HEK293 (cell line): ENCODE measurements at regions not wholly inside any gene's neighbourhood (a gene's known extent, or its start where the extent isn't known, plus 50 kb on each side); places are given as distances from the start of the nearest gene placed in this dataset.

Source experiments
- CTCF ChIA-PET: fragments of 350-600 bp; formaldehyde crosslinking; extraction: SDS; loops from one replicate; lab custom pipeline; 2021; ENCODE audit warnings: antibody characterized with exemption; lab: Yijun Ruan, JAX
- POLR2A ChIA-PET: fragments of 300-600 bp; formaldehyde crosslinking; extraction: SDS; loops from one replicate; lab custom pipeline; 2020; ENCODE audit warnings: antibody characterized with exemption, inconsistent platforms; lab: Yijun Ruan, JAX
- H3K27ac ChIP-seq: fragments of 200-500 bp; sonication (Bioruptor generic); 2 replicates; pipeline ENCODE4 v1.5.1; 2014; ENCODE audit warnings: low read depth, low read length, control low read depth, inconsistent platforms; ENCODE audit errors: extremely low read depth
- H3K36me3 ChIP-seq, 2 experiments: fragments of 200-500 bp in 1 of 2; sonication (Bioruptor generic) in 1 of 2; 1 replicate in 1 of 2; 2 replicates in 1 of 2; pipeline ENCODE4 v1.5.1; 2014 to 2017; ENCODE audit warnings: inconsistent platforms in 2 of 2, low read length in 2 of 2; ENCODE audit not compliant: control insufficient read depth in 2 of 2, insufficient read depth in 1 of 2
- H3K4me1 ChIP-seq: fragments of 200-500 bp; sonication (Bioruptor generic); 2 replicates; pipeline ENCODE4 v1.5.1; 2014; ENCODE audit warnings: mild to moderate bottlenecking, low read length, inconsistent platforms; ENCODE audit not compliant: control insufficient read depth, insufficient read depth
- H3K4me3 ChIP-seq: 2 replicates; pipeline ENCODE4 v1.5.1; 2011; ENCODE audit warnings: low read depth, mild to moderate bottlenecking, control low read depth, low read length, moderate library complexity
- H3K9me3 ChIP-seq: fragments of 200-500 bp; sonication (Bioruptor generic); 2 replicates; pipeline ENCODE4 v1.5.1; 2014; ENCODE audit warnings: low read depth, low read length, inconsistent platforms; ENCODE audit not compliant: control insufficient read depth, insufficient read depth
- CTCF ChIP-seq: fragments of 450-650 bp; formaldehyde crosslinking; IDR thresholded peaks from 2 replicates; pipeline ENCODE4 v1.5.1; 2016; ENCODE audit warnings: missing biosample characterization, missing genetic modification characterization
- EGR2 ChIP-seq: fragments of 450-650 bp; formaldehyde crosslinking; IDR thresholded peaks from 2 replicates; pipeline ENCODE4 v1.5.1; 2016; ENCODE audit warnings: low read depth, missing biosample characterization, missing genetic modification characterization
- KLF17 ChIP-seq: fragments of 450-650 bp; formaldehyde crosslinking; IDR thresholded peaks from 2 replicates; pipeline ENCODE4 v1.5.1; 2016; ENCODE audit warnings: missing biosample characterization, missing genetic modification characterization
- PRDM10 ChIP-seq: fragments of 450-650 bp; formaldehyde crosslinking; IDR thresholded peaks from 2 replicates; pipeline ENCODE4 v1.5.1; 2016; ENCODE audit warnings: missing biosample characterization, missing genetic modification characterization
- SCRT2 ChIP-seq: fragments of 450-650 bp; formaldehyde crosslinking; IDR thresholded peaks from 2 replicates; pipeline ENCODE4 v1.5.1; 2016; ENCODE audit warnings: missing biosample characterization, missing genetic modification characterization
- TRIM28 ChIP-seq: IDR thresholded peaks from 2 replicates; pipeline ENCODE4 v1.6.1; 2011; ENCODE audit warnings: low read length, control low read depth, borderline replicate concordance
- ZBTB26 ChIP-seq: fragments of 450-650 bp; formaldehyde crosslinking; optimal IDR thresholded peaks from 2 replicates; pipeline ENCODE3; 2016; ENCODE audit warnings: missing biosample characterization, mild to moderate bottlenecking, missing genetic modification characterization
- ZBTB6 ChIP-seq: fragments of 450-650 bp; formaldehyde crosslinking; IDR thresholded peaks from 2 replicates; pipeline ENCODE4 v1.5.1; 2017; ENCODE audit warnings: missing biosample characterization, missing genetic modification characterization
- ZNF23 ChIP-seq: fragments of 450-650 bp; formaldehyde crosslinking; IDR thresholded peaks from 2 replicates; pipeline ENCODE4 v1.5.1; 2016; ENCODE audit warnings: missing biosample characterization, missing genetic modification characterization, borderline replicate concordance
- ZNF423 ChIP-seq: fragments of 450-650 bp; formaldehyde crosslinking; IDR thresholded peaks from 2 replicates; pipeline ENCODE4 v1.5.1; 2016; ENCODE audit warnings: missing biosample characterization, missing genetic modification characterization
- ZNF530 ChIP-seq: fragments of 450-650 bp; formaldehyde crosslinking; IDR thresholded peaks from 2 replicates; pipeline ENCODE4 v1.5.1; 2016; ENCODE audit warnings: low read depth, missing biosample characterization, missing genetic modification characterization
- ZNF600 ChIP-seq: fragments of 450-650 bp; formaldehyde crosslinking; IDR thresholded peaks from 2 replicates; pipeline ENCODE4 v1.5.1; 2016; ENCODE audit warnings: missing biosample characterization, missing genetic modification characterization
- ZNF624 ChIP-seq: fragments of 450-650 bp; formaldehyde crosslinking; IDR thresholded peaks from 2 replicates; pipeline ENCODE4 v1.5.1; 2017; ENCODE audit warnings: missing biosample characterization, missing genetic modification characterization
- ZNF664 ChIP-seq: fragments of 450-650 bp; formaldehyde crosslinking; IDR thresholded peaks from 2 replicates; pipeline ENCODE4 v1.5.1; 2016; ENCODE audit warnings: missing biosample characterization, missing genetic modification characterization
- ZNF776 ChIP-seq: fragments of 450-650 bp; formaldehyde crosslinking; IDR thresholded peaks from 2 replicates; pipeline ENCODE4 v1.5.0; 2017; ENCODE audit warnings: missing biosample characterization, missing genetic modification characterization, borderline replicate concordance

GRCh38 chr11:70547821-70548670 is 149.7 kb downstream of the CTTN start (continued):
- no peak for TF ChIP-seq ZBTB26
- TF ChIP-seq ZNF423: no peak
- TF ChIP-seq, all 188 proteins: peak for 0

- no peaks in the 10 kb centered on the region for H3K4me1 ChIP-seq
- no peaks in the 10 kb centered on the region for H3K9me3 ChIP-seq
- TF ChIP-seq EGR2 (tag by site-specific recombination): no peak
- no peak for TF ChIP-seq CTCF (tag by site-specific recombination)
- TF ChIP-seq PRDM10 (tag by site-specific recombination): no peak
- TF ChIP-seq TRIM28: no peak
- no peak for TF ChIP-seq ZNF23 (tag by site-specific recombination)
- no peak for TF ChIP-seq KLF17
- TF ChIP-seq ZBTB6 (tag by site-specific recombination): no peak
- TF ChIP-seq ZNF600 (tag by site-specific recombination): no peak
- no peak for TF ChIP-seq SCRT2
- TF ChIP-seq ZNF530 (tag by site-specific recombination): no peak
- TF ChIP-seq ZNF664: no peak
- no peak for TF ChIP-seq ZNF624
- no peak for TF ChIP-seq ZNF776 (tag by site-specific recombination)
- no peak overlapping the region for H3K4me3 ChIP-seq
- POLR2A ChIA-PET: no interaction called here
- CTCF ChIA-PET: interaction anchor here (0.6 to 0.7 kb wide), 2 partner anchors 246 to 791 kb away, joined by 4 read pairs; no protein-coding TSS in a partner anchor
- H3K27ac ChIP-seq: no peak overlapping the region
- no peaks in the 10 kb centered on the region for H3K36me3 ChIP-seq
Observed at GRCh38 chr11:70548976-70549375, 150.6 kb downstream of the CTTN start.
